GM21526 (cell line): ENCODE measurements at regions not wholly inside any gene's neighbourhood (a gene's known extent, or its start where the extent isn't known, plus 50 kb on each side); places are given as distances from the start of the nearest gene placed in this dataset.

Experiments
- ATAC-seq: cut with Tn5 transposase; IDR thresholded peaks from one replicate; pipeline ENCODE4 v1.9.1; 2021; ENCODE audit warnings: moderate library complexity; ENCODE audit not compliant: unreplicated experiment, low FRiP score

DNA sequence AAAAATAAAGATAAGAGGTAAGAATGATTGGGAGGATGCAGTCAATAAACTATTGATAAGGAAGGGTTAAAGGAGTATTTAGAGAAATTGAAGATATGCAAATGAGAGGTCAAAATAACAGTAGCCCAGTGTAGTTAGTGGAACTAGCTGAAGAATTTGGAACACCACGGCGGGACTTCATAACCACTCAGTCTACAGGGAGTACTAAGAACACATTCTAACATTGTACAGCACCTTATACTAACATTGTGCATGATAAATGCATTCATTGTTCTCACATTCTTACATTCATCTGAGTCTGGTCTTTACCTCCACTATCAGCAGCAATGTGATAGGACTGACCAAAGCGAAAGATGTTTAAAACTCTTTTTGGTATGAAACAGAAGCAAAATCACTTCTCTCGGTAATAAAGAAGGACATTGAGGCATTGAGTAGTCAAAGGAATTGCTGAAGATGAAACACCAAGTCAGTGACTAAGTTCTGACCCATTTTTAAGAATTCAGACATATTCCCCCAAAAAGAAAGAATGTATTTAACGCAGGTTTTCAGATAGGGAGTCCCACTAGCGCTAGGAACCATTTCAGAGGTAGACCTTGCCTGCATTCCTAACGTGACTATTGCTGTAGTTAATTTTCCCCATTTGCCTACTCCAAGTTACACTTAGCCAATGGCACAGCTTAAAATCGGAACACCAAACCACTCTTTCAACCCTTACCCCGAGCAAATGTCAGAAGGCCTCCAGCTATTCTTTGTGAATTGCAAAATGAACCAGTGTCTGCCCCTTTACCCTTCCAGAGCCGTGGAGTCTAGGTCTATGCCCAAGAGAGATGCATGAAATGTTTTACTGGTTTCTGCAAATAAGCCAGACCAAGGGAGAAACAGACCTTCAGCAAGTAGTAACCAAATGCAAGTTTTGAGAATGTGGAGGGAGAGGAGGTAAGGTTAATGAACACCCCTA lies 108.8 kb upstream of the IRF2BP2 start:
- no peak for ATAC-seq

DNA sequence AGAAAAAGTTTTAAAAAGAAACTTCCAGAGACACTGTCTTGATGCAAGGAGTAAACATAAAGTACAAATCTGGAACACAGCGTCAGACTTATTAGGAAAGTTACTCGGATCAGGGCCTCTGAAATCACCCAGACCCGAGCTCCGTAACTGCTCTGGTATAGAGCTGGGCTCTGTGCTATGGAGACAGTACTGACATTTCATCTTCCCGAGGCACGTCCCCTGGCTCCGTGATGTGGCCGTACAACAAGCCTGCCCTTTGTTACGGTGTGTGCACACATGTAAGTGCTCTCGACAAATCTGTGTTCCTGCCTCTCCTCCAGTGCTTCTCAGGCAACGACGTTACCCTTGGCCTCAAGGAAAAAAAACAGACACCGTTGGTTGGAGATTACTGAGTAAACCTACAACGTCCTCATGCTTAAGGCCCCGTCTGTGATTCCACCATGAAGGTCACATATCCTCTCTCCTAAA lies 107.0 kb upstream of the IRF2BP2 start:
- ATAC-seq: no peak

DNA sequence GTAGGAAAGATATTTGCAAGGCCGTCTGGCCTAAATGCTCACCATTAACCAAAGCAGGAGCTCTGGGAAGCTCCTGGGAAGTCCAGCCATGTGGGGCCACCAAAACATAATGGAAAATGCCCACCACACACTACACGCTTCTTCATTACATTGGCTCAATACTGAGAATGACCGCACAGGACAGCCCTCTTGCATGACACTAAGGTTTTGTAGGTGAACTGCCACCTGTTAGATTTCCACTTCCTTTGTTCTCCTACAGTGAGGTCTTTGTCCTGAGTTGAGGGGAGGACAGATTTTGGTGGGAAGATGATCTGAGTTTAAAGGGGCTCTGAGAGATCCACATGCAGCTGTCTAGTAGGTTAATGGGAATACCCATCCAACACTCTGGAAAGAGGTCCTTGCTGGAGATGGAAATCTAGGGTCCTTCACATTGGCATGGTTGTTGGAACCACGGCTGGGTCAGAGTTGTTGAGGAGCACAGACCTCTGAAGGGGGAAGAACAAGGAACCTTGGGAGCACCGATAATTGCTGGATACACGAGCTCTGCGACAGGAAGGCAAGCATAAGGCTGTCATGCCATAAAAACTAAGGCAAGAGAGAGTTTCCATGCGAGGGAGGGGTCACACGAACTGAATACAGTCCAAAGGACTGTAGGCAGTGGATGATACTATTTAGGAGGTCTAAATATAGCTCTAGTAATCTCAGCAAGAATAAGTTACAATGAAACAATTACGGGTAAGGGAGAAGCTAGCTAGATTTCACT lies 105.5 kb upstream of the IRF2BP2 start:
- ATAC-seq: no peak

DNA sequence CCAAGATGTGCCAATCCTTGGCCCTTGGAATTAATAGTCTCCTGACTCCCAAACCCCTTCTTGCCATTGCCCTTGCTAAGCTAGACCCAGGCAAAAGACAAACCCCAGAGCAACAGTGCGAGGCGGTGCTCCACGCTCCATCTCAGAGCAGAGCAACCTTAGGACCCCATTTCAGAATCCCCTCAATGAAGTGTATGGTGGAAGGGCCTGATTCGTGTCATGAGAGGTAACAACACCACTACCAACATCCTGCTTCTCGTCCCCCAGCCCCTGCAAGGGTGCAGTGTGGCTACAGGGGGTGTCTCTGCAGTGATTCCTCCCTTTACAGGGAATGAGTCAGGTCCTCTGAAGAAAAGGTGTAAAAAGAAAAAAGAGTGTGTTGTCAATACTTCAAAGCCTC lies 103.9 kb upstream of the IRF2BP2 start:
- ATAC-seq: no peak

DNA sequence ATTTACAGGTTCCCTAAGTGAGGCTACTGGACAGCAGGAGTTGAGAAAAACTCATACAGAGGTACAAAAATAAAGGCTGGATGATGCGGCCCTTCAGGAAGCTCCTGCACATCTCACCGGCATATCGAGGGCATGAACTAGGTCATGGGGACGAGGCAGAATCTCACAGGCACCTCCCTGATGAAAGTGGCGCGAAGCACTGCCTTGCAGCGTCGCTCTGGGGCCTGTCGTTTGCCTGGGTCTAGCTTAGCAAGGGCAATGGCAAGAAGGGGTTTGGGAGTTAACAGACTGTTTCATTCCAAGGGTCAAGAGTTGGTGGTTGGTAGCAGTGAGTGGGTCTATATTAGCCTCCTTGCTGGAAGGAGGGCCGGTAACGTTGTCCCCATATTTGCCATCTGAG lies 103.5 kb upstream of the IRF2BP2 start:
- ATAC-seq: no peak

DNA sequence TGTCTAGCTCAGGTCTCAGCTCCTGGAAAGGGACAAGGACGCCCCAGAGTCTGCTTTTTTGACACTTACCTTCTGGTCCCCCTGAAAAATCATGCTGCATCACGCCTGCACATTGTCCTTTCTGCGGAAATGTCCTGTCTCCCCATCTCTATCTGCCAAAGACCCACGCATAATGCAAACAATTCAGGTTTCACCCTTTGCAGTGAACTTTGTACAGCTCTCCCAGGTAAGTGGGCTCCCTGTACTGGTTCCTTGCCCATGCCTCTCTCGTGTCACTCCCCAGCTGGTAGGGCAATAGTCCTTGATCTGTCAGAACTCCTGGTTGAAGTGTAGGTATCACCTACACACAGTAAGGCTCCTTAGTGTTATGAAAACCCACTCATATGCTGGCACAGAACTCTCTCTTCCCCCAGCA lies 102.9 kb upstream of the IRF2BP2 start:
- no peak for ATAC-seq

DNA sequence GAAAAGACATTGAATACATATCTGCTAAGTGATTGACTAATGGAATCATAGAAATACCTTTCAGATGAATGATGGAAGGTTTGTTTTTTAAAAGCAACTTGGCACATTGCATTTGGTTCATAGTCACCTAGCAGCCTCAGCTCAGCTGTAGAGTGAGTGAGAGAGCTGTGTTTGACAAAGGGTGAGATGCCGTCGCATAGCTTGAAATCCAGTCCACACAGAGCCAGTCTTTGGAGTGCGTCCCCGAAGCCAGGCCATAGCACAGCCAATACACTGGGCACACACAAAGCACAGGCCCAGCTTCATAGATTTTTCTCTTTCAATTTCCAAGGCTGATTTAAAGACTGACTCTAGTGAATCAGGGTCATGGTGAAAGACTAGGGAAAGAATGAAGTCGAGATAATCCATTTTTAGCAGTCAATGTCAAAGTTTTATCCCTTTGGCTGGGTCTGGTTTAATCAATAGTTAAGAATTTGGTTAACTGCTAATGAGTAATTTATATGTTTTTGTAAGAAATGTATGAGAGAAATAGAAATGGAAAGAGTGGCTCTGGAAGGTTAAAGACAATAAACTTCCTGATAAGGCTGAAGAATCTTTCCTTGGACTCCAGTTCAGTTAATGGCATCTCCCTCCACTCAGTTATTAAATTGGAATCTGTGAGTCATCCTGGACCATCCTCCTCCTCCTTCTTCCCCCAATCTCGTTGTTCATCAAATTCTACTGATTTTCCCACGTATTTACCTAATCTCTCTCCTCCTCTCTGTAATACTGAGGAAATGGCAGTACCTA lies 101.2 kb upstream of the IRF2BP2 start:
- ATAC-seq: no peak

DNA sequence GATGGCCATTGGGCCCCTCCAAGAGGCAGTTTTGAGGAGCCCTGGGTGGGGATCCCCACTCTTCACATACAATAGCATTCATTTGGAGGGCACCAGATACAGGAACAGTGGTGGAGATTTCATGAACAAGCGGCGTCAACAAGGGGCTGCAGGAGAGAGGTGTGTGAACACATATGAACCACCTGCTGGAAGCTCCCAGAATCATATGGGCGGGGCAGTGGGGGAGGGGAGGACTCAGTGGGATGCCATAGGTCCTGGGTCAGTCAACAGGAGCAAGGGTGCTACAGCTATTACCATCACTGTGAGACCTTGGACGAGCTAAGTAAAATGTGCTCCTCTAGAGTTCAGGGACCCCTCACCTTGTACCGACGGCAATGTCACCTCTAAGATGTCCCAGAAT lies 100.4 kb upstream of the IRF2BP2 start:
- ATAC-seq: no peak

DNA sequence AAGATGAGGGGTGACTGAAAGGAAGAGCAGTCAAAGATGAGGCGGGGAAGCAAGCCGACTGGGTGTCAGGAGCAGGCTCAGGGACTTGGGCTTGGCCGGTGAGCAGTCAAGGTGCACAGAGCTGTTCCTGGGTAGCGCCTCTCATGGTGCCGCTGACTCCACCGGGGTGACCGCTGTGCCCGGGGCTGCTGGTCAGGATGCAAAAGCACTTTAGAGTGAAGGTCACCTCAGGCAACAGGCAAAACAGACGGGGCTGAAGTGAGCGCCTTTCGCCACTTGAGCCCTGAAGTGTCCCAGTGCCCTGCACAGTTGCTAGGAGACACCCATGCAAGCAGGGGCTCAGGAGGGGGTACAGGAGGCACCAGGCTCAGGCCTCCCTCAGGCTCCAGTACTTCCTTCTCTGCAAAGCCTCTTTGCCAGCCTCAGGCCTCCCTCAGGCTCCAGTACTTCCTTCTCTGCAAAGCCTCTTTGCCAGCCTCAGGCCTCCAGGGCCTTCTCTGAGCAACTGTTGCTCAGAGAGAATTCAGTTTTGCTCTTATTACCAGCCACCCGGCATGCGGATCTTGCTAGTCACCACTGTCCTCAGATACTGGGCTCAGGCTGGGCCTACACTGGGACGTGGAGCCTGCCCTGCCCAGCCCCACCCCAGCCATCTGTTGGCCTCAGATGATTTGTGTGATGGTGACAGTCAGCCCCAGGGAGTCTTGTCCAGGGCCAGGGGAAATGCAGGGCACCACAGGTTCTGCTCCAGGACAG lies 99.7 kb upstream of the IRF2BP2 start:
- ATAC-seq: no peak

DNA sequence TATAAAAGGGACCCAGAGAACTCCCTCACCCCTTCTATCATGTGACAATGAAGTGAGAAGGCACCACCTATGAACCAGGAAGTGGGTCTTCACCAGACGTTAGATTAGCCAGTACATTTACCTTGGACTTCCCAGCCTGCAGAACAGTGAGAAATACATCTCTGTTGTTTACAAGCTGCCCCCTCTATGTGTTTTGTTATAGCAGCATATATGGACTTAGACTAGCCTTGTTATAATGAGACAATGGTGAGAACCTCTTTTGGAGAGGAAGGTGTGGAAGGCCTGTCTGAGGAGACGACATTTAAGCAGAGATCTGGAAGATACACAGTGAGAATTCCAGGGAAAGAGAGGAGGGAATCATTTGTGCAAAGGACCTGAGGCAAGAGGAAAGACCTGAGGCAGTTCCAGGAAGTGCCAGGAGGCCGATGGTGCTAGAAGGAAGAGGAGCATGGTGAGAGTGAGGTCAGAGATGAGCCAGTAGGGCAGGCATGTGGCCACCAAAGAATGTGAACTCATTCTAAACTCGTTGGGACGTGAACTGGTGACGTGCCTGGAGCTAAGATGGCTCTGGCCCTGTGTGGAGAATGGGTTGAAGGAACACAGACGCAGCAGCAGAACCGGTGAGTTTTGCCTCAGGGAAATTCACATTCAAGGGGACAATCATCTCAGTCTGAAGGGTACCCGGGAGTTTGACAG lies 98.9 kb upstream of the IRF2BP2 start:
- no peak for ATAC-seq

DNA sequence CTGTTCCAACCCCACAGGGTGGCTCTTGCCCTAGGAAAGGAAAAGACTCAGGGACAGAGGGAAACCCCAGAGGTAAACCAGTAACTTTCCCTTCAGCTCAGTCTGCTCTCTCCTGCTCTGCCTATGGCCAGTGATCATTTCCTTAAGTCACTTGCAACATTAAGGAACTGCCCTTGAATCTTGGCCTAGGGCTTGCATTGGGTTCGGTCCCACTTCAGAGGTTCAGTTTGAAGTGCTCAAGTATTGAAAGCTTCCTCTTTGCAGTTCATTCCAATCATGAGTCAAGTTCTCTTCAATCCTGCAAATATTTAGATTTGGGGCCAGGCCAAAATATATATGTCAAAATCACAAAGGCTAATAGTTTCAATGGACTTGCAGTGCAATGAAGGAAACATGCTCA lies 97.7 kb upstream of the IRF2BP2 start:
- ATAC-seq: no peak

DNA sequence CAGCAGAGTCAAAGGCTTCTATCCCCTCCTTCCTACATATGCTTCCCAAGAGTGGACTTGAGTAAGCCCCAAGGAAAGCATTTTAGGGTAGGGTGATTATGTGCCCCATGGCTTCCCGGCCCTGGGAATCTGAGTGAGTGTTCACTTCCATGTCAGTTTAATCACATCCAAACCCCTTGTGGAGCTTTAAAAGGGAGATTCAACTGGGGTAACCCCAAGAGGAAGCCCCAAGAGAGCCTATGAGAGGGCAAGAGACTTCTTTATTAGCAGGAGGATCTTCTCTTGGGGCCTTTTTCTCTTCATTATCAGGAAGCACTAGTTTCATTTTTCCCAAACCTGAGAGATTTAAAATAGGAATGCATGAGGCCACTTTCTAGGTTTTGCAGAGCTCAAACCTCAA lies 97.0 kb upstream of the IRF2BP2 start:
- no peak for ATAC-seq

DNA sequence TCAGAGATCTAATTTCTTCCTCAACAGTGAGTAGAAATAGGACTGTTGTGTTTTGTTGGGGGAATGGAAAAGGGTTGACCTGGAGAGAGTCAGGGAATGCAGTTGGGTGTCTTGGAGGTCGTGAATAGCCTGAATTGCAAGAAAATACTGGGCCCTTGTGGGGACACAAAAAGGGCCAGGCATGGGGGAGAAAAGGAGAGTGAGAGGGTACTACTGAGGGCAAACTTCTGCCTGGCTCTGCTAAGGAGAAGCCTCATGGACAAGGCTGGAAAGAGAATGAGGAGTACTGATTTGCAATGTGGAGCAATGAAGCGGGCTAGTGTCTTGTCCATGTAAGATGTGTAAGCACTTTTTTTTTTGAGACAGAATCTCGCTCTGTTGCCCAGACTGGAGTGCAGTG lies 96.2 kb upstream of the IRF2BP2 start:
- ATAC-seq: no peak

DNA sequence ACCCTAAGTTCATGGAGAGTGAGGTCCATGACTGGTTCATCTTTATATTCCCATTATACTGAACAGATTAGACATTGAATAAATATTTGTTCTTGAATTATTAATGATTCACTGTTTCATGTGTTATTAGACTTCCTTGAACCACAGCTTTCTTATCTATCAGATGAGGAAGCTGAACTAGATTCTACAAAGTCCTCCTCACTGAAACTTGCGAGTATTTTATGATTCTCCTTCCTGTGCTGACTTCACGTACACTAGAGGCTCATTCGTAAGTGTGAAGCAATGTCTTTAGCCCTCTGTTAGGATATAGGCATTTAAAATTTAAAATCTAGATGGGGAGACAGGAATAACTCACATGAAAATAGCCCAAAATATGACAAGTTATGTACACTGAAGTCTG lies 95.6 kb upstream of the IRF2BP2 start:
- ATAC-seq: no peak

DNA sequence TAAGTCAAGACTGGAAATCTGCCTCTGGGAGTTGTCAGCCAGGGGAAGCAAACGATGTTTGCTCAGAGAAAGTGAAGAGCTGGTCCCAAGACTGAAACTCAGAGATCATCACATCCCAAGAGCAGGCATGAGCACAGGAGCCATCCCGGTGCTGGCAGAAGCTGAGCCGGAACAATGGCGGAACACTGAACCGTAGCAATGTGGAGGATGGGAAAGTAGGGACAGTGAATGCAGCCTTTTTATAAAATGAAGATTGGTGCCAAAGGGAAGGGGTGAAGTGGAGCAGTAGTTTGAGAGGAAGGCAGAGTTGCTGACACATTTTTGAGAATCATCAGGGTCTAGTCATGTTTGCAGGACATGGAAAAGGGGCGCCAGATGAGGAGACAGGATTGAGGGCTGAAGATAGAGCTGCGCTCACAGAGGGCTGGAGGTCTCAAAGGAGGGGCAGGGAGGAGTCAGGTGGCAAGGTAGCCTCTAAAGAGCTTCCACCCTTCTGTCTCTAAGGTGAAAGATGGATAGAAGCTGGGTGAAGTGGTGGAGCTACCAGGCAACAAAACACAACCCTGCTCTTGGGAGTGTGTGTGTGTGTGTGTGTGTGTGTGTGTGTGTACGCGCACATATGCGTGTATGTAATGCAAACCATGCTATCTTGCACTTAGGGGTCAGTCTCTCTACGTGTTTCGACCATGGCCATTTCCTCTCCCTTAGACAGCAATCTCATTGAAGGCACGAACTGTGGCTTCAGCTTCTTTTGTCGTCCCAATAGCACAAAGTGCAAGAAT lies 94.3 kb upstream of the IRF2BP2 start:
- no peak for ATAC-seq

DNA sequence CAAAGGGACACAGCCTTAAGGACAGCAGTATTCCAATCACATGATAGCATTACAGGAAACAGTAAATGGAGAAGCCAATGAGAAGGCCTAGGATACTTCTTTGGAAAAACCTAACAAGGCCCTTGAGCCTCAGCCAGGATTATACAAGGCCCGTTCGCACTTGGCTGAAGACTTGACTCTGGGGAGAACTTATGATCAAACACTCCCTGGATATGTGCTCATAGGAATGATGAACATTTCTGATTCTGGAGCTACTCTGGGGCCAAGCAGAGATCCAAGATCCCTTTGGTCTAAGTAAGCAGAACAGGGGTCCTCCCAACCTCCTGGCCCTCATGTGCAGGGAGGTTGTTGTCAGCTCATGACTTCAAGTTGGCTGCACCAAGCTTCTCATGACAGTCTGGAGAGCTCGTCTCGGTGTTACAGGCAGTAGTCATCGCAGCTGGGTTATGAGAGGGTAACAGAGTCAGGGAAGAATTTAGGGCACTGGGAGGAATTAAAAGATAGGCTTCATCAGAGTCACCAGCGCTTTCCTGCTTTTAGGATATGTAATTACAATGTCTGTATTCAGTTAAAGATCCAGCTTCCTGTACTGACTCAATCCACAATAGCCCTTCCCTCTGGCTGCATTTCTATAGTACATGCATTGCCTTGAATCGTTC lies 92.5 kb upstream of the IRF2BP2 start:
- no peak for ATAC-seq

DNA sequence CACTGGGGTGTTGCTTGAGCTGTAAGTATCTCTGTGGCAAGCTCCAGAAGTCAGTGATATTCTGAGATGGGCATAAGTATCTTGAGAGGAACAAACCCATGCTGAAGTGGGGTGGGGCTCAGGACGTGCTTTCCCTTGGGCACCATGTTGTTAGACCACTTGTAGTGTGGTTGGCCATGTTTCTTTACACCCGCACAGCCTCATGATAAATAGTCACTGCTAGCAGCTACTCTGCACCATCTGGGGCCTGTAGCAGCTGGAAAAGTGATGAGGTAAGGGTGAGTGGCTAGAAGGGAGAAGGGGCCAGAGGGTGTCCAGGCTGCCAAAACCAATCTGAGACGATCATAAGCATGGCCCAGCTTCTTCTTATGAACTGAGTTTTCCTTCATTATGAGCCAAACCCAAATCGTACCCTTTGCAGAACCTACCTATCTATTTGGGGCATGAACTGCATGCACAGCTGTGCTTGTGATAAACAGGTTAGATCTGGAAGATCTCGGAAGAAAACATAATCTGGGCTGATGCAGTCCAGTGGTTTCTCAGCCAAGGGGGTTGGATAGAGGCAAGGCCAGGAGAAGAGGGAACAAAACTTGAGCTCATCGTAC lies 91.9 kb upstream of the IRF2BP2 start:
- no peak for ATAC-seq
